HG02852 (cell line): ENCODE measurements at regions not wholly inside any gene's neighbourhood (a gene's known extent, or its start where the extent isn't known, plus 50 kb on each side); places are given as distances from the start of the nearest gene placed in this dataset.
"Not testable (repeated sequence)": the region's sequence is repeated elsewhere in the genome, so short reads cannot be mapped to it uniquely, and the experiment has no call there.

Experiments used
- ATAC-seq: cut with Tn5 transposase; IDR thresholded peaks from one replicate; pipeline ENCODE4 v1.9.1; 2021; ENCODE audit warnings: mild to moderate bottlenecking, moderate library complexity; ENCODE audit not compliant: unreplicated experiment

DNA sequence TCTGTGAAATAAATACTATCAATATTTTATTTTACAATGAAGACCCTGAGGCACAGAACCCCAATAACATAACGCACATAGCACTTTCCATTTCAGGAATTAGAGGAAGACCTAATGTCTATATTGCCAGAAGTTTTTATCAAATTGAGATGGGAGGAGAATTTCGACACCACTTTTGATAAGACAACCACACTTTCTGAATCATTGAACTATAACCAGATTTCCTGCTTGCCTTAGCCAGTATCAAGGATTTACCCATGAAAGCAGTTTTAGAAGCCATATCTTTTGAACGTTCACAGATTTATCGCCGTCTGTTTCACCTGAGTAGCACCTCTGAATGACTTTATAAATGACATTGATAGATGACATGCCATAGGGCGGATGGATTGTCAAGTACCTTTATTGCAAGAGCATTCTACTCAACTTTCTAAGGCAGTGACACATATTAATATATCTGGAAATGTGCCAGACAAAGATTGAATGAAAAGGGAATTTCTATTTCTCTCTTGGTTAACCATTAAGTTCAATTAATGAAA lies 768.4 kb downstream of the LTN1 start:
- ATAC-seq = no peak

DNA sequence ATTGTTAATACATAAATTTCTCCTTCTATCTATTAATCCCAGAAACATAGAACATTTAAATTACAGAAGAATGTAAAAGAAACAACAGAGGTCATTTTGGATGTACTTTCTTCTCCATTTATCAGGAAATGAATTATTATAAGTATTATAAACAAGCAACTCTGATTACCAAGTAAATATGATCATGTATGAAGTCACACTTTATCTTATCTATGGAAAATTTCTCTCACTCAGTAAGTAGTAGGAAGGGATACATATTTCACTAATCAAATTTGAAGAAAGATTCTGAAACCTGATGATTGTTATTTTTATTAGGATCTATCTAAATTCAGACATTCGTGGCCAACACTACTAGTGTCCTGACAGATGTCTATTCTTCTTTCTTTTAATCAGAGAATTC lies 770.7 kb downstream of the LTN1 start:
- ATAC-seq = no peak

DNA sequence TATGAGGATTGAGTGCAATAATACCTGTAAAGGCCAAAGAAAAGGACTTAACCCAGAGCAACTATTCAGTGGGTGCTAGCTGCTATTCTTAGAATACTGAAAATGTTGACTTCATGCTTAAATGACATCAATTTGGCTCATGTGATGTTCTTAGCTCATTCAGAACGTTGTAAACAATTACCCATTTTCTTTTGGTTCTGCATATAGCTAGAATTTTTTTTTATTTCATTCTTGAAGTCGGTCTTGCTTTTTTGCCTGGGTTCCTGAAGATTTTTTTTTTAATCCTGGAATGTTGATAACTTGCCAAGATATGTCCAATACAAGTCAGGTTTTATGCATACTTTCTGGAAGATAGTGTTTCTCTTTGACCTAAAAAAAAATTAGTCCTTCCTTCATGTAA lies 772.0 kb downstream of the LTN1 start:
- no peak for ATAC-seq

DNA sequence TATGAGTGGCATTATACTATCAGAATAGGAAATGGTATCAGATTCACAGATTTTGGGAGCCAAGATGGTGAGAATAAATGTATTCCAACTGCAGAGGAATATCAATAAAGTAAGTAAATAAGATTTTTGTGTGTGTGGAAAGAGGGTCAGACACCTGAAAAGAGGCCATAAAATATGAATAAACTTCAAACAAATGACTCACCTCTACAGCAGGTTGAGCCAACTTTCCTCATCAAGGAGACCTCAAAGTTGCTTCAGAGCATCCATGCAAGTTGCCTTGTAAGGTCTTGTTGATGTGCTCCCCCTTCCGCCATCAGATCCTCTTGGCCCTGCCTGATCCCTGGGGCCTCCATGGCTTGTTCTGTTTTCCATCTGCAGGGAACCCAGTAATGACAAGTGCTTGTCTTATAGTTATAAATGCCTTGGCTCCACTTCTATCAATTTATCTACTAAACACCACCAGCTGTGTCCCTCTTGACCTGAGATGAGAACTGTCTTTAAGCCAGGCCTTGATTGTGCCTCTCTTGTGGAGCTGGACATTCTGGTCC lies 775.6 kb downstream of the LTN1 start:
- no peak for ATAC-seq

DNA sequence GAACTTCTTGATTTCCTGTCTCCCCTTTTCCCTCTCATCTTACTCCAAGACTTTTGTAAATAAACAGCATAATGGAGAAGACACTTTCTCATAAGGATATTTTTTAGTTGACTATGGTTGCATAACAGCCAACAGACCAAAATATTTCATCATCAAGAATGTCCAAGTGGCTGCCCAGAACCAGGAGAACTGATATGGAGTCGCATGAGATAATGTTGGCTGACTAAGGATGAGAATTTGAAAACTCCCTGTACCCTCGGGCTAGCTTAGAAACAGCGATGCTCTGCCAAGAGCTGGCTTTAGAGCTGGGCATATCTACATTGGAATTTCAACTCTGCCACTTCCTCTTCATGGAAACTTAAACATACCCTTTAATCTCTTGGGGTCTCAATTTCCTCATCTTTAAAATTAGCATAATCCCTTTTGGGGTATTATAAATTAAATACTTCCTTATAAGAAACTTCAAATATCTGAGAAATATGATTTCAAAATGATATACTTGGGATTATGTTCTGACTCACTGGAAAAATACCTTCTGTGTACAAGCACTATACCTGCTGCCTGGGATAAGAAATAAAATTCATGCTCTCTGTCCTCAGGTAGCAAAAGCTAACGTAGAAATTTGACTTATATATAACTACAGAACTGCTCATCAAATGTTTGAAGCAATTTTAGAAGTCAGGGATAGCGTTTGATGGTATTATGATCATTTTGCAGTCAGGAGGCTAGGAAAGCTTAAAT lies 777.3 kb downstream of the LTN1 start:
- ATAC-seq = no peak

DNA sequence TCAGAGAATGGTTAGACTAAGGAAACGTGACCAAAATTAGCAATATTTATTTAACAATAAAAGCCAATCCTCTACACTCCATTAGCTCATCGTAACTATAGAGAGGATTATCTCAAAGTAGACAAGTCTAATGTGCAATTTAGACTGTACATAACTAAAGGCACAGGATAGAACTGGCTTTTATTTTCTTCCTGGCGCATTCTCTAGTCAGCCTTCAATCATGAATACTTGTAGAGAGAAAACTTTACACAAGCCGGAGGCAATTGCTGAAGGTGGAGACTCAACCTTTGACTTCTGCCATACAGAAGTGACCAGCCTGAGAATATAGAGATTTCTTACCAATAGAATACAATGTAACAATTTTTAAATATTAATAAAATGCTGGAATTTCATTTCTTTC lies 777.9 kb downstream of the LTN1 start:
- no peak for ATAC-seq

DNA sequence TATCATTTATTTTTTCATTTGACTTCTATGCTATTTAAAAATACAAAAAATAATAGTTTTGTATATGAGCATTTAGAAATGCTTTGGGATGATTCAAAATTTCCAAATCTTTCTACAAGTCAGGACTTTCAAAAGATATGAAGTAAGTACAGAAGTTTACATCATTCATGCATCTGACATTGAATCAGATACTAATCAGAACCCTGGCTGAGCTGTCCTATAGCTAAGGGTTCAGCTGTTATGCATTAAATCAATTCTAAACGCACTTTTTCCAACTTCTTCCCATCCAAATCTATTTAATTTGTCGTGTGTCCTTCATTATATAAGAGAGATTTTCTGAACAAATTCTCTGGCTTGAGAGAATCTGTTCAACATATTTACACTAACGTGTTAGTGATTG lies 779.4 kb downstream of the LTN1 start:
- ATAC-seq = no peak

DNA sequence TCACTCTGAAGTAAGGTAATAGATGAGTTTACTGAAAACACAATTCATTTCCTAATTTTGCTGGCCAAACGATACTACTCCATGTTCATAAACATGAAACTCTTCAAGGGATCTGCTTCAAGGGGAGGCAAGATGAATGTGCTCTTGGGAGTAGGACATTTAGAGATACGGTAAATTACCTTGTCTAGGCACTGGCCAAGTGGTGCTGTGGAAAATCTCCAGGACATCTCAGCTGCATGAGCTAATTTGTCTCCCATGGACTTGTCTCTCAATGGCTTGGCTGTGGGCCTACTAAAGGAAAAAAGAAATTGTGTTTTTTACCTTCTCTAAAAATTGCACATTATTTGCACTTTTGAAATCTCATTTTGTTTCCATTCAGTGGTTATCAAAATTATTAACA lies 780.6 kb downstream of the LTN1 start:
- no peak for ATAC-seq

DNA sequence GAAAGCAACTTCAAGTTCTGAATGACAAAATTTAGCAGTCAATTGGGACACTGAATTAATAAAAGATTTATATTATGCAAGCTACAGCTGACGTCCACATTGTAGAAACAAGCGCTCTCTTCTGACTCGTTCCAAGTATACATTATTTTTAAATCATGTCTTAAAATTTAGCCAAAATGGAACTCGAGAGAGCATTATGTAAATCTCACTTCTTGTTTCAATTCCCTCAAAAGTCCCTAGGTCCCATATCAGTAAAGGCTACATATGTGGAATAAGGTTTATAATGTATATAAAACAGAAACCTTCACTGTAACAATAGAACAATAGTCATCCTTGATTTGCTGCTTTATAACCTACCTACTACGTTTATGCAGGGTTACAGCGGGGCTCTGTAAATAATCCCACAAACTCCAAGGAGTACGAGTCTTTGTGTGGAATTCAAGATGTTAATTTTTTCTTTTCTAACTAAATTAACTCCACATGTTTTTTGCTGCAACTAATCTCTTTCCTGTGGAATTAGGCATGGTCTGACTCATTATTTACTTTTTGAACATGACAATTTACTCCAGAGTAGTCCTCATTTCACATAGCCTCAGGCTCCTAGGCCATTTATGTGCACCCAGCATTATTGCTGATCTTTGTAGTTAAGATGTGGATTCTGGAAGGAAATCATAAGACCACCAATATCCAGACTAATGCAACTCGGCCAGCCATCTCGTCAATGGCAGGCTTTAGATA lies 785.1 kb downstream of the LTN1 start:
- ATAC-seq = no peak

DNA sequence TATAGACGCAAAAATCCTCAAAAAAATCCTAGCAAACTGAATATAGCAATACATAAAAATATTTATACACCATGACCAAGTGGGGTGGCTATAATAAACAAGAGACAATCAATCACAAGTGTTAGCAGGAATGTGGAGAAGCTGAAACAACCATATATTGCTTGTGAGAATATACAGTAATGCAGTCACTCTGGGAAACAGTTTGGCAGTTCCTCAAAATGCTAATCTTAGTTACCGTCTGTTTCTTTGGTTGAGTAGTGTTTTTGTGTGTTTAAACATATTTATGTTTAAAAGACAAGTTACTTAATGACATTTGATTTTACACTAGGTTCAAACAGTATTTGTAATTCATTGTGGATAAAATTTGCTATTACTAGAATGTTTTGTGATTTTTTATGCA lies 792.0 kb downstream of the LTN1 start:
- ATAC-seq = no peak

DNA sequence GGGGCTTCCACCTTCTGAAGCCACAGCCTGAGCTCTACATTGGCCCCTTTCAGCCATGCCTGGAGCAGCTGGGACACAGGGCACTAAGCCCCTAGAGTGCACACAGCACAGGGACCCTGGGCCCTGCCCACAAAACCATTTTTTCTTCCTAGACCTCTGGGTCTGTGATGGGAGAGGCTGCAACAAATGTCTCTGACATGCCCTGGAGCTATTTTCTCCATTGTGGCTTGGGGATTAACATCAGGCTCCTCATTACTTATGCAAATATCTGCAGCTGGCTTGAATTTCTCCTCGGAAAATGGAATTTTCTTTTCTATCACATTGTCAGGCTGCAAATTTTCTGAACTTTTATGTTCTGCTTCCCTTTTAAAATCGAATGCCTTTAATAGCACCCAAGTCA lies 795.7 kb downstream of the LTN1 start:
- no peak for ATAC-seq

DNA sequence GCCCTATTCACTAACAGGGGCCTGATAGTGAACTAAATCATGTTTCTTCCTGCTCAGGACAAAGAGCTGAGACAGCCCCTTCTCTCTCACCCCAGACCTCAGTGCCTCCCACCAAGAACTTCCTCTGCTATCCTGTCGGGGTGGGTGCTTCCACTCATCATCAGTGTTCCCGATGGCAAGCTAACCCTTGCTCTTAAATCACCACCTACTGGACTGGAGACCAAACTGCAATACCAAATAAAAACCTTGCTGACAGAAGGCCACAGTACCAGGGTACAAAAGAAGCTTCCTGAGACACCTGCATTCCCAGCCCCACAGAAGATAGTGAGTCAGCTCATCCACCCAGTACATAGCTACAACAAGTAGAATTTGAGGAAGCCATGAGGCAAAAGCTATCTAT lies 799.5 kb downstream of the LTN1 start:
- no peak for ATAC-seq

DNA sequence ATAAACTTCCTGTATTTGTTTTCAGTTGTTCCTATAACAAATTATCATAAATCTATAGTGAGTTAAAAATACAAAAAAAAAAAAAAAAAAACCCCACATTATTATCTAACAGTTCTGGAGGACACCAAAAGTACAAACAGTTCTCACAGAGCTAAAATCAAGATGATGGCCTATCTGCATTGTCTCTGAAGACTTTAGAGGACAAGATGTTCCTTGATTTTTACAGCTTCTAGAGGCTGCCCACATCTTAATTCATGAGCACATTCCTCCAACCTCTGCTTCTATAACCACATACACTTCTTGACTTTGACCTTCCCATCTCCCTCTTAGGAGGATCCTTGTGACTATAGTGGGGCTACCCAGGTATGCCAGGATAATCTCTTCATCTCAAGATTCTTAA lies 806.1 kb downstream of the LTN1 start:
- no peak for ATAC-seq

DNA sequence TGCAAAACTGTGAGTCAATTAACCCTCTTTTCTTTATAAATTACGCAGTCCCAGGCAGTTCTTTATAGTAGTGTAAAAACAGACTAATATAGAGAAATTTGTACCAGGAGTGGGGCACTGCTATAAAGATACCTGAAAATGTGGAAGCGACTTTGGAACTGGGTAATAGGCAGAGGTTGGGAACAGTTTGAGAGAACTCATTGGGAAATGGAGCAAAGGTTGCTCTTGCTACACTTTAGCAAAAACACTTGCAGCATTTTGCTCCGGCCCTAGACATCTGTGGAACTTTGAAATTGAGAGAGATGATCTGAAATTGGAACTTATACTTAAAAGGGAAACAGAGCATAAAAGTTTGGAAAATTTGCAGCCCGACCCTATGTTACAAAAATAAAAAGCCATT lies 810.9 kb downstream of the LTN1 start:
- no peak for ATAC-seq

DNA sequence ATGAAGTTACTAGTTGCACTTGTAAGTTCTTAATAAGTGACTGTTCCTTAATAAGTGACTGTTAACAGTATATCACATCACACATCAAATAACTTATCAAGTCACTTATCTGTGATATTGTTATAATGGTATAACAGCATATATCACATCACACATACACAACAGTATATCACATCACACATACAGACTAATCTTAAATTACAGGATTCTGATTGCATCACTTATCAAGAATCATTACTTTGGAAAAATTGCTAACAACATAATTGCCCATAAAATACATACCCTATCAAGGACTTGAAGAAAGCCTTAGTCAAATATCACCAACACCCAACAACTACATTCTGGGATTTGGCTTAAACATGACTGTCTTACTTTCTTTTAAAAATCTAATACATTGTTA lies 813.5 kb downstream of the LTN1 start:
- ATAC-seq = no peak

DNA sequence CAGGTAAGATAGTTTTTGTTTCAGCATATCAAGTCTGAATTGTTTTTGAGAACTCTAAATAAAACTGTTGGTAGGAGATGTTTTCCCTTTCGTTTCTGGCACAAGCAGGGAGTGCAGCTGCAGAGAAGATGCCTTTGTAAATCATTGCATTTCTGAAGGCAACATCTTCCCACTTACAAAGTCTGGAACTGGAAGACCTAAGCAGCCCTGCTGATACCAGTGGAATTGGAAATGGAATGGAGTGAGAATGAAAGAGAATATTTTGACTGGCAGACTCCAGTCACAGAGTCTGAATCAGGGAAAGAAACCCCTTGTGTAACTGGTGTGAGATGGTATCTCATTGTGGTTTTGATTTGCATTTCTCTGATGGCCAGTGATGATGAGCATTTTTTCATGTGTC lies 815.6 kb downstream of the LTN1 start:
- no peak for ATAC-seq

DNA sequence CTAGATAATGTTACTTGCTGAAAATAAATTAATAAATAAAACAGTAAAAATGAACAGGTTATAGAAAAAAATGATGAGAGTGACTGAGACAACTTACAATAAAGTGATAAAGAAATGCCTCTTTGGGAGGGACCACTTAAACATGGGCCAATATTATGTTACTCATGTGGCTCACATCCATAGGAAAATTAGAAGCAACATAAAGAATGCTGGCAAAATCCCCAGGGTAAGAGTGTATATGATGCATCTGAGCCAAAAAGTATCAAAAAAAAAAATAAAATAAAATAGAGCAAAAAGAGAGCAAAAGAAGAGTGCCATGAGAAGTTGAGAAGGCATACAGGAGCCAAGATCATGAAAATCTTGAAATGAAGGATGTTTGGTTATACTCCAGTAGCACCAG lies 818.0 kb downstream of the LTN1 start:
- no peak for ATAC-seq

DNA sequence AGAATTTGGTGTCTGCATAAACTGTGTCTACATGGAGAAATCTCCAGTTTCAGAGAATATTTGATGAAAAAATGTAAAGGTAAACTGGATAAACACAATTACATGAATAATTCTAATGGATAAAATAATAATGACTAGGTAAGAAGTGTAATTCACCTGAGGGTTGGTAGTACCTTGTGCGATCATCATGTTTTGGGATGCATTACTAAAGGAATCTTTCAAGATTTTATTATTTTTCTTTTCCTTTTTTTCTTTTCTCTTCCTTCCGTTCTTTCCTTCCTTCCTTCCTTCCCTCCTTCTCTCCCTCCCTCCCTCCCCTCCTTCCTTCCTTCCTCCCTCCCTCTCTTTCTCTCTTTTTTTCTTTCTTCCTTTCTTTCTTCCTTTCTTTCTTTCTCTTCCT lies 818.7 kb downstream of the LTN1 start:
- no peak for ATAC-seq

DNA sequence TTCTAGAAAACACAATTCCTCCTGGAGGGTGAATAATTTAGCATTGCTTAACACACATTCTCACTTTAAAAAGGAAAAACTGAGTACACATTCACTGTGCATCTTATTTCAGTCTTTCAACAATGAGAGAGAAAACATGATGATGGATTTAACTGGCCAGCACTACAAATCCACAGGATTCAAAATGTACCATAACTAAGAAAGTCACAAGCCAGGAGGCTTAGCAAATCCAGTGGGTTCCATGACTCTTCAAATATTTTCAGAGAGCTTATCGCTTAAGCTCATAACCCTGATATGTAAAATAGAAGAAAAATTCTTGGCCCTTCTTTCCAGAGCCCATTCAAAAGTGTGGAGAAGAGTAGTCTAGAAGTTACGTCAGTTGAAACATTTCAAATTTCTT lies 820.3 kb downstream of the LTN1 start:
- no peak for ATAC-seq

DNA sequence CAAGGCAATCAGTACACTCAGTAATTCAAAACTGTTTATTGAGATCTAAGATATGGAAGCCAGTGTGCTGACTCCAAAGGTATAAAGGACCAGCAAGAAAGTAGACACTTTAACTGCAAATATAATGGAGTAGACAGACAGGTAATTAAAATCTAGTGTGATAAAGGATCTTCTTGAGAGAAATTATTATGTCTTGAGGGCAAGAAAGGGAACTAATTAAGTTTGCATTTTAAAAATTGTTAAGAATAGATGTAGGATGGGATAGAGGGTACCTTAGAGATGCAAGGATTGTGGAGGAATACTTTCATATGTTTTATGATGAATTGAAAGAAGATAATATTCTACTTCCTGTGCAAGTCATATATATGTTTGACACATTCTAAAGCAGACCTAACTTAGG lies 825.3 kb downstream of the LTN1 start:
- no peak for ATAC-seq

DNA sequence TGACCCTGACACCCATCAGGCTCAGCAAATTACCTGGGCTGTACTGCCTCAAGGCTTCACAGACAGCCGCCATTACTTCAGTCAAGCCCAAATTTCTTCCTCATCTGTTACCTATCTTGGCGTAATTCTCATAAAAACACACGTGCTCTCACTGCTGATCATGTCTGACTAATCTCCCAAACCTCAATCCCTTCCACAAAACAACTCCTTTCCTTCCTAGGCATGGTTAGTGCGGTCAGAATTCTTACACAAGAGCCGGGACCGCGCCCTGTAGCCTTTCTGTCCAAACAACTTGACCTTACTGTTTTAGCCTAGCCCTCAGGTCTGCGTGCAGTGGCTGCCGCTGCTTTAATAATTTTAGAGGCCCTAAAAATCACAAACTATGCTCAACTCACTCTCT lies 828.2 kb downstream of the LTN1 start:
- not testable (repeated sequence) for ATAC-seq

DNA sequence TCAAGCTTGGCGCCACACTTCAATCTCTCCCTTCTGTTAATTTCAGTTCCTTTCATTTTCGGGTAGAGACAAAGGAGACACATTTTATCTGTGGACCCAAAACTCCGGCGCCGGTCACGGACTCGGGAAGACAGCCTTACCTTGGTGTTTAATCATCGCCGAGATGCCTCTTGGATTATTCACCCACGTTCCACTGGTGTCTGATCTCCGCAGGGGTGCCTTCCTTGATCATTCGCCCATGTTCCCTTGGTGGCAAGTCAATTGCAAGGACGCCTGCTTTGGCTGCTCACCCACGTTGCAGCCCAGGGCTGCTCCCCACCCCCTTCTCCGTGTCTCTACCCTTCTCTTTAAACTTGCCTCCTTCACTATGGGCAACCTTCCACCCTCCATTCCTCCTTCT lies 830.6 kb downstream of the LTN1 start:
- ATAC-seq = not testable (repeated sequence)
